ENCODE measurements at regions not wholly inside any gene's neighbourhood (a gene's known extent, or its start where the extent isn't known, plus 50 kb on each side); places are given as distances from the start of the nearest gene placed in this dataset.

- TF ChIP-seq CTCF (IDR thresholded peaks at IDR 0.05) = no peak
- TF ChIP-seq POLR2A (IDR thresholded peaks at IDR 0.05) = no peak
- TF ChIP-seq POLR2AphosphoS5 (IDR thresholded peaks at IDR 0.05) = no peak
Observed at GRCh38 chr10:31725436-31725835, 203.2 kb downstream of the ARHGAP12 start.

Data from gastroesophageal sphincter (tissue), 3 donors.